NCI-H510A treated with DMSO at 0.1 percent for 48 hours (cell line): ENCODE measurements at regions not wholly inside any gene's neighbourhood (a gene's known extent, or its start where the extent isn't known, plus 50 kb on each side); places are given as distances from the start of the nearest gene placed in this dataset.

Source experiments
- DNase-seq: peaks from one replicate; lab custom pipeline; 2025; lab: John Stamatoyannopoulos, UW

DNA sequence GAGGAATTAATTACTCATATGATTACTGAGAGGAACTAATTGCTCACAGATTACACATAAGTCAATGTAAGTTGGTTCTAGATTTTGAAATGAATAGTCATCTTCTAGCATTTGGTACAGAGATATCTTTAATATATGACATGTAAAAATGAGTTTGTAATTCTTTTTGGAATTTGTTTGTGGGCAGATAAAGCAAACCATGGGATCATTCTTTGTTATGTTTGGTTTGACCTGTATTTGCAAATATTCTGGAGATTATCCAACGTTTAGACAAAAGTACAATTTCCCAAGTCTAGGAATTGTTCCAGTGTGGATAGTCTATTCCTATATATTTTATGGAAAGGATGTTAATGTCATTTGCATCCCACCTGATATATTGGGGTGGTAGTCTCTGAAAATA is 309.6 kb upstream of the EDNRB start:
- no peak for DNase-seq

DNA sequence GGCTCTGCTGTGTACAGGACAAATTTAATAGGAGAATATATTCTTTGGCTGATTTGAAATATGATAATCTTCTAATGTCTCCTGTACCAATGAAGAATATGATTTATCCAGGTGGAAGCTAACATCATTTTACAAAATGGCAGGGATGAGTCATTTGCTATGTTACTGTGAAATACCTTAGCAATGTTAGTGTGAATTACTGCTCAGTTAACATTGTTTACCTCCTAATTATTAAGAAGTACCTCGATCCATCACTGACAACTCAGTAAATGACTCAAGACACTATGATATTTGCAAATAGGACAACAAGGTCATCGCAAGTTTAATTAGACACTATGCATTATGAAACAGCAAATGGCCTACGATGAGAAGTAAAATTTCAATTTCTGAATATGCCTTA is 309.1 kb upstream of the EDNRB start:
- DNase-seq, result no peak

DNA sequence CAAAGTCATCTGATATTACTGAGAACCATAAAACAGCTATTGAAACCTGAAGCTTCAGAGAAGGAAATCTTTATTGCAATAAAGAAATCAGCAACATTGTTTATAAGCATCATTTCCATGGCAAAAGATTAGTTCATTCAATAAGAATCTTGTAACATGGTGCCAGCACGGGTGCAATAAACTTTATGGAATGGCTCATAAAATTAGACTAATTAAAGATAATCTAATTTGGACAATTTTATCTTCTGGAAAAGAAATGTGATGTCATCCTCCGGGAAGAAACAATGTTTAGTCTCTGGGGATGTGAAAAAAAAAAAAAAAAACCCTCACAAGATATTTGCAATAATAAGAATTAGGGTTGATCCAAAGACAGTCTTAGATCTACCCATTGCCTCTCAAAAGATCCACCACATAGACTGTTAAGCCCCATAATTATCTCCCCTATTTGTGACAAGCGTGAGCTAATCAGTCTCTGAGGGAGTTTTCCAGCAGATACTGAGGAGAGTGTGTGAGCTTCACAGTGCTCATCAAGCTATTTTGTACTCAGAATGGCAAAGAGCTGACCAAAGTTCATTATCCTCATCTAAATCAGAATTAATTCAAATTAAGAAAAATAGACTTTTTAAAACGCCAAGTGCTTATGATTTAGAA is 297.0 kb upstream of the EDNRB start:
- DNase-seq, result no peak

GRCh38 chr13:78201411-78201810 is 282.8 kb upstream of the EDNRB start:
- DNase-seq, result no peak

- no peak for DNase-seq
Measured at GRCh38 chr13:78198821-78199220, 280.2 kb upstream of the EDNRB start.

DNA sequence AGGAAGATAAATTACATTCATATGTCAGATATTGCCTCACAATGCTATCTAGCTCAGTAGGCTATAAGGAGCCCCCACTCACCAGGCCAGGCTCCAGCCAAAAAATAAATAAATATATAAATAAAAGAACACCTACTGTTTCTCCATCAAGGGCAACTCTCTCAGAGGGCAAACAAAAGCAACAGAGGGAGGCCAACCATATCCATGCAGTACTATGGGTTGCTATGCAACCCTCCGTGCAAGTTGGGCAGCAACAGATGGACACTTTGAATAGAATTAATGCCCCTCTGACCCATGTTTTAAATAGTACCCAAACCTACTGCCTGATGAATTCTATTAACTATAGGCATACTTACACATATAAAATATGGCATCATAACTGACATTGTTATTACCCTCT is 279.8 kb upstream of the EDNRB start:
- DNase-seq, result no peak

GRCh38 chr13:78197231-78197630 is 278.6 kb upstream of the EDNRB start:
- DNase-seq, result no peak

GRCh38 chr13:78194904-78195639 is 276.4 kb upstream of the EDNRB start:
- DNase-seq, result no peak

- no peak for DNase-seq
Measured at GRCh38 chr13:78193846-78194245, 275.2 kb upstream of the EDNRB start.

DNA sequence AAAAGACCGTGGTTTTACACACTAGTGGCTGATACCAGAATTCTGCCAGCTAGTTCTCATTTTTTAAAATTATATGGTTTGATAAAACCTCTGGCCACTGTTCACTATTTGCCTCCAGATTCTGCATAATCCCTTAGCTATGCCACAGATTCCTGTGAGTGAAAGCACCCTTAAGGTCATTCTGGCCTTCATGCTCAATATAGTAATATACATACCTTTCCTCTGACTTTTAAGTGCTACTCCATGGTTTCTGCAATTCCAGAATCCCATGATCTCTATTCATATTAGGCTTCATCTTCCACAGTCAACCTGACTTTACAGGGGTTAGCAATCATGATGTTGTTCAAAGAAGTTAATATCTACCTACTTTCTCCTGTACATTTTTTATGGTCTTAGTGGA is 274.1 kb upstream of the EDNRB start:
- DNase-seq, result no peak

DNA sequence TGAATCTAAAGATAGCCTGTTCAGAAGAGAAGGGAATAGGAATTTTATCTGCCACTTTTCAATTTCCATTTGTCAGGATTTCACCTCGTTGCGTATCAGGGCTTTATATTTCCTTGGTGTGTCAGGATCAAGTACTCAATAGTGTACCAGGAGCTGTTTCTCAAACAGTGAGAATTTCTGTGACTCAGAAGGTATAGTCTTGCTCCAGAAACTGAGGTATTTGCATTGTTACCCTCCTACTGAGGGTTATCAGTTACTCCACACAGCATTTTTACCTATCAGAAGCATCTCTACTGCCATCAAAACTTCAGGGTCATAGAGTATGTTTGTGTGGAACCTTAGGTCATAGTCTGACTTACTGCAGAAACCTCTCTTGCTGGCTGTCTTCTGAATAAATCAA is 271.7 kb upstream of the EDNRB start:
- DNase-seq, result no peak

- no peak for DNase-seq
Measured at GRCh38 chr13:78187781-78188180, 269.1 kb upstream of the EDNRB start.

DNA sequence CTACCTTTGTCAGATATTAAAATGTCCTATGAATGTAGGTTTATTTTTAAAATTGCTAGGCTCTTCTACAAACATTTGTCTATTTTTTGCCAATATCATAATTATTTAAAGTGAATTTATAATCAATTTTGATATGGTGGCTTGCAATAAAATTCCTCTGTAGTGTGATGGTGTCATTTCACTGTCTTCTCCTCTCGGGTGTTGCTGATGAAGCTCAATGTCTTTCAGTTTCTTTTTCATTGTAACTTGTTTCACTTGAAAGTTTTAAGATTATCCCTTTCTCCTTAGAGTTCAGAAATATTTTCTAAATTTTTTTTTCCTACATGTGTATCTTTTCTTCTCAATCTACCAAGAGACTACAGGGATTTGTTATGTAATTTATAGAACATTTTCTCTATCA is 267.1 kb upstream of the EDNRB start:
- no peak for DNase-seq

DNA sequence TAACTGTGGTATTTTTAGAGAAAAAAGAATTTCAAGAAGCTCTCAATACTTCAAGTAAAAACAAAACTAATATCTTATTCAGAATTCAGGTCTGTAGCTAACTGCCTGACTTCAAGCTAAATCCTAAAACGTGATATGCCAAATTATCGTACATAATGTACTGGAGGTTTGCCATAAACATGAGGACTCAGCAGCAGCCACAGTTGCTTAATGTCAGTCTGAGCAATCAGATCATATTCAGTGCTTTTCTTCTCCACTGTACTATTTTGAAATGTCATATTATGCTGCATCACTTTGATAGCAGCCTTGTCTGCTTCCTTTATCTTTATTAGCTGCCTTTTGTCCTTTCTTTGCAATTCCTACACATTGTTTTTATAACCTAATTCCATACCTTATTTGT is 265.1 kb upstream of the EDNRB start:
- DNase-seq, result no peak

GRCh38 chr13:78182813-78183212 is 264.2 kb upstream of the EDNRB start:
- no peak for DNase-seq

- no peak for DNase-seq
Measured at GRCh38 chr13:78177306-78177705, 258.7 kb upstream of the EDNRB start.

- DNase-seq, result no peak
Measured at GRCh38 chr13:78176880-78177279, 258.2 kb upstream of the EDNRB start.

- DNase-seq, result no peak
Measured at GRCh38 chr13:78169386-78169785, 250.8 kb upstream of the EDNRB start.

DNA sequence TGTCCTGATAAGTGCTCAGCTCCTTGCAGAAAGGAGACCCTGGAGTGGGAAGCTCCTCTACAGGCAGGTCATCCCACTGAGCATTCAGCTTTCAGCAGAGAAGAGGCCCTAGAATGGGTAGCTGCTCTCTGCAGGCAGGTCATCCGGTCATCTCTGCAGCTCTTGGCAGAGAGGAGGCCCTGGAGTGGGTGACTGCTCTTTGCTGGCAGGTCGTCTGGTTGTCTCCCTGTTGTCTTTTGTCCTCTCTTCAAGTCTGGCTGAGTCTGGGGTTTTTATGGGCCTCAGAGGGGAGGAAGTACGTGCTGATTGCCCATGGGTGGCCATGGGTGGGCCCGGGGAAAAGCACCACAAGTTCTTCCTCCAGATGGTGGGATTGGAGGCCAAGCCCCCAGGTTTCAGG is 250.3 kb upstream of the EDNRB start:
- no peak for DNase-seq

- DNase-seq, result no peak
Measured at GRCh38 chr13:78161266-78161665, 242.6 kb upstream of the EDNRB start.

DNA sequence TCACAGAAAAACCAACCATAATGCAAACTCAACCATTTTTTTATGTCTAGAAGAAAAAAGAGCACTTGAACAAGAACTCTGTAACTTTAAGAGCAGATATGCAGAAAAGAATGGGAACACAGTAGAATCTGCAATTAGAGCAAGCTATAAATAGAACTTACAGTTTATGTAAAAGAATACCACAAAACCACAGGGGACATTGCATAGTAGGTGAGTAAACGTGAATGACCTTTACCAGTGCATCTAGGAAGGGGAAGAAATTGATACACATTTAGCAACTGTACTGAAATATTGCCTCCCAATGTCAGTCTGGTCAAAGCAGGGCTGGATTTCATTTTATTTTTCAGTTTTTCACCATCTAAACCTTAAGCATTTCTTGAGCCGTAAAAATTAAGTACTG is 242.2 kb upstream of the EDNRB start:
- DNase-seq, result no peak

- DNase-seq, result no peak
Measured at GRCh38 chr13:78152415-78152814, 233.8 kb upstream of the EDNRB start.

GRCh38 chr13:78147905-78148304 is 229.3 kb upstream of the EDNRB start:
- no peak for DNase-seq

DNA sequence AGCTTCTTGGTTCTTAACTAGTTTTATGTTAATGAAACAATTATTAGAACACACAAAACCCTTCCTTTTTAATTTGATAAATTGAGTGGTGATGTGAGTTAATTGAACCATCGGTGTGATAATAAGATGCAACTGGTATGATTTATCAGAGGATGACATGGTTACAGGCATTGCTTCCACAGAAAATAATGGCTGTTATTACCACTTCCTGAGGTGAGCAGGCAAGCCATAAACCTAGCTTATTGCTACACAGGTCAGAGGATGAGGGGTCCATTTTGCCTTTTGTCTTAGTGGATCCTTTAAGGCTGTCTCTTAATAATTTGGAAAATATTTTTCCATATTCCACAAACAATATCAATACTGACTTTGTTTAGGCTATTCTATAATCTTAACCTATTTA is 226.6 kb upstream of the EDNRB start:
- DNase-seq, result no peak
